GM12878 (cell line): ENCODE measurements at regions not wholly inside any gene's neighbourhood (a gene's known extent, or its start where the extent isn't known, plus 50 kb on each side); places are given as distances from the start of the nearest gene placed in this dataset.

Source experiments
- CREM ChIP-seq: IDR thresholded peaks from 2 replicates; pipeline ENCODE4 v1.6.1; 2014; ENCODE audit warnings: antibody characterized with exemption, low read depth
- EZH2 ChIP-seq: IDR thresholded peaks from 2 replicates; pipeline ENCODE4 v1.6.1; 2012; ENCODE audit warnings: low read depth, mild to moderate bottlenecking, control low read depth, inconsistent platforms, low read length, borderline replicate concordance; ENCODE audit not compliant: control insufficient read depth
- JUNB ChIP-seq: IDR thresholded peaks from 2 replicates; pipeline ENCODE4 v1.6.1; 2016; ENCODE audit warnings: antibody characterized with exemption, mild to moderate bottlenecking
- RAD21 ChIP-seq: IDR thresholded peaks from 2 replicates; pipeline ENCODE4 v1.6.1; 2011; ENCODE audit warnings: mild to moderate bottlenecking, low read depth, low read length, moderate library complexity; ENCODE audit not compliant: insufficient read depth
- RAD51 ChIP-seq: fragments of 450-650 bp; IDR thresholded peaks from 2 replicates; pipeline ENCODE4 v1.6.1; 2016; ENCODE audit warnings: moderate library complexity, mild to moderate bottlenecking, inconsistent platforms
- RFX5 ChIP-seq: IDR thresholded peaks from 2 replicates; pipeline ENCODE4 v1.6.1; 2011; ENCODE audit warnings: low read depth, low read length, improper control_type of control experiment
- TF ChIP-seq, protein P1 (sequence below), 3 experiments: IDR thresholded peaks in 2 of 3; conservative IDR thresholded peaks in 1 of 3; 2 replicates each; pipeline ENCODE4 v1.5.1; 2011; ENCODE audit warnings: low read depth in 3 of 3, low read length in 3 of 3, mild to moderate bottlenecking in 3 of 3, control low read depth in 2 of 3, moderate library complexity in 2 of 3, inconsistent platforms in 1 of 3, mixed read lengths in 1 of 3; ENCODE audit not compliant: control insufficient read depth in 2 of 3, insufficient read depth in 1 of 3; ENCODE audit errors: extremely low read depth in 1 of 3

DNA sequence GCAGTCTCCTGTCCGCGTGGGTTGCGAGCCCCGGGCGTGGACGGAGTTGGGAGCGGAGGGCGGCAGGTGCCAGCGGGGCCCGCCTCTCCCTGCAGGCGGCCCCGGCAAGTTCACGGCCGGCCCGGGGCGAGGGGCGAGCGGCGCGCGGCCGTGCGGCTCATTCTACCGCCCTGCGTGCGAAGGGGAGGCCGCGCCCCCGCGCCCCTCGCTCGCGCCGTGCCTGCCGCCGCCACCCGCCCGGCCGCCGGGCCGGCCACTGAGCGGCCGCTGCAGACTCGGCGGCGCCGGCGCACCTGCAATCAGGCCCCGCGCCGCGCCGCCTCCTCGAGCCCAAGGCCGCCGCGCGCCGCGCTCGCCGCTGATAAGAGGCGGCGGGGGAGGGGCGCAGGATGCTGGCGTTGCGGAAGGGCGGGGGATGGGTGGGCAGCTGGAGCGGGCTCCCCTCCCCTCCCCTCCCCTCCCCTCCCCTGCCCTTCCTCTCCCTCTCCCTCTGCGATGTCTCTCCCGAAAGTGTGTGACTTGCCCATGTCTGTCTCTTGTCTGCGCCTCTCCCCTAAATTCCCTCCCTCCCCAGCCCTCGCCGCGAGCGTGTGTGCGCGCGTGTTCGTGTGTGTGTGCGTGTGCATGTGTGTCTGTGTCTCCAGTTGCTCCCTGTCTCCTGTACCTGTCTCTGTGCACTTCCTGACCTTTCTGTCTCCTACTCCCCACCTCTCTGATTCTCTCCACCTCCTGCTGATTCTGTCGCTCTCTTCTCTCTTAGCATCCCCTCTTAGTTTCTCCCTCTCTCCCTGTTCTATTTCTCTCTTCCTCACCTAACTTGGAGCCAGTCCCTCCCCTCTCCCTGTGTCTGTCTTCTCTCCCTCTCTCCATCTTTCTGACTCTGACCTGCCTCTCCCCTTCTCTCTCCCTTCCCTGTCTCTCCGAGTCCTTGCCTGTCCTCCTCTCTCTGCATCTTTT is 768.1 kb upstream of the TBX3 start:
- TF ChIP-seq JUNB (no peak), EZH2 (no peak), RAD21 (no peak), RAD51 (no peak), RFX5 (no peak), CREM (no peak)
- TF ChIP-seq, protein P1, sequence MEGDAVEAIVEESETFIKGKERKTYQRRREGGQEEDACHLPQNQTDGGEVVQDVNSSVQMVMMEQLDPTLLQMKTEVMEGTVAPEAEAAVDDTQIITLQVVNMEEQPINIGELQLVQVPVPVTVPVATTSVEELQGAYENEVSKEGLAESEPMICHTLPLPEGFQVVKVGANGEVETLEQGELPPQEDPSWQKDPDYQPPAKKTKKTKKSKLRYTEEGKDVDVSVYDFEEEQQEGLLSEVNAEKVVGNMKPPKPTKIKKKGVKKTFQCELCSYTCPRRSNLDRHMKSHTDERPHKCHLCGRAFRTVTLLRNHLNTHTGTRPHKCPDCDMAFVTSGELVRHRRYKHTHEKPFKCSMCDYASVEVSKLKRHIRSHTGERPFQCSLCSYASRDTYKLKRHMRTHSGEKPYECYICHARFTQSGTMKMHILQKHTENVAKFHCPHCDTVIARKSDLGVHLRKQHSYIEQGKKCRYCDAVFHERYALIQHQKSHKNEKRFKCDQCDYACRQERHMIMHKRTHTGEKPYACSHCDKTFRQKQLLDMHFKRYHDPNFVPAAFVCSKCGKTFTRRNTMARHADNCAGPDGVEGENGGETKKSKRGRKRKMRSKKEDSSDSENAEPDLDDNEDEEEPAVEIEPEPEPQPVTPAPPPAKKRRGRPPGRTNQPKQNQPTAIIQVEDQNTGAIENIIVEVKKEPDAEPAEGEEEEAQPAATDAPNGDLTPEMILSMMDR (IDR thresholded peaks at IDR 0.05 in 2 of 3, conservative IDR thresholded peaks at IDR 0.05 in 1 of 3; ENCODE audit: control insufficient read depth in 2 of 3, extremely low read depth in 1 of 3, insufficient read depth in 1 of 3, low read depth in 3 of 3, low read length in 3 of 3) = no peak
